GM12801 (cell line): ENCODE measurements at regions not wholly inside any gene's neighbourhood (a gene's known extent, or its start where the extent isn't known, plus 50 kb on each side); places are given as distances from the start of the nearest gene placed in this dataset.

ENCODE experiments used
- TF ChIP-seq, protein P1 (sequence below): IDR thresholded peaks from one replicate; pipeline ENCODE4 v1.5.1; 2011; ENCODE audit warnings: control low read depth; ENCODE audit not compliant: insufficient read length; ENCODE audit errors: extremely low read depth

DNA sequence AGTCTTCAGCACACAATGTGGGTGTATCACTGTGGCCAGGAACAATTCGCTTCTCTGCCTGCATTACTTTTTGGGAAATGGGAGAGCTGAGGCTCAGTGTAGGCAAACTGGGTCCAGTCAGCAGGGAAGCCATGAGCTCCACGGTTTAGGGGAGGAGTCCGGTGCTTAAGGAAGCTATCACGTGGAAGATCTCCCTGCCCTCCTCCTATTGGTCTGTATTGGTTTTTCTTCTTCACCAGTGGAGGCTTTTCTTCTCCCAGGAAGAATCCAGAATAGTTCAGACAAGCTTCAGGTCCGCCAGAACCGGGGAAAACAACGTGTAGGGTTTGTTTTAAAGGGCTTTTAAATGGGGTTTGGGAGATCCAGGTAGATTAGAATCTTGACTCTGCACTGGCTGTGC lies 156.2 kb upstream of the CAMK1G start:
- TF ChIP-seq, protein P1, sequence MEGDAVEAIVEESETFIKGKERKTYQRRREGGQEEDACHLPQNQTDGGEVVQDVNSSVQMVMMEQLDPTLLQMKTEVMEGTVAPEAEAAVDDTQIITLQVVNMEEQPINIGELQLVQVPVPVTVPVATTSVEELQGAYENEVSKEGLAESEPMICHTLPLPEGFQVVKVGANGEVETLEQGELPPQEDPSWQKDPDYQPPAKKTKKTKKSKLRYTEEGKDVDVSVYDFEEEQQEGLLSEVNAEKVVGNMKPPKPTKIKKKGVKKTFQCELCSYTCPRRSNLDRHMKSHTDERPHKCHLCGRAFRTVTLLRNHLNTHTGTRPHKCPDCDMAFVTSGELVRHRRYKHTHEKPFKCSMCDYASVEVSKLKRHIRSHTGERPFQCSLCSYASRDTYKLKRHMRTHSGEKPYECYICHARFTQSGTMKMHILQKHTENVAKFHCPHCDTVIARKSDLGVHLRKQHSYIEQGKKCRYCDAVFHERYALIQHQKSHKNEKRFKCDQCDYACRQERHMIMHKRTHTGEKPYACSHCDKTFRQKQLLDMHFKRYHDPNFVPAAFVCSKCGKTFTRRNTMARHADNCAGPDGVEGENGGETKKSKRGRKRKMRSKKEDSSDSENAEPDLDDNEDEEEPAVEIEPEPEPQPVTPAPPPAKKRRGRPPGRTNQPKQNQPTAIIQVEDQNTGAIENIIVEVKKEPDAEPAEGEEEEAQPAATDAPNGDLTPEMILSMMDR, result no peak

DNA sequence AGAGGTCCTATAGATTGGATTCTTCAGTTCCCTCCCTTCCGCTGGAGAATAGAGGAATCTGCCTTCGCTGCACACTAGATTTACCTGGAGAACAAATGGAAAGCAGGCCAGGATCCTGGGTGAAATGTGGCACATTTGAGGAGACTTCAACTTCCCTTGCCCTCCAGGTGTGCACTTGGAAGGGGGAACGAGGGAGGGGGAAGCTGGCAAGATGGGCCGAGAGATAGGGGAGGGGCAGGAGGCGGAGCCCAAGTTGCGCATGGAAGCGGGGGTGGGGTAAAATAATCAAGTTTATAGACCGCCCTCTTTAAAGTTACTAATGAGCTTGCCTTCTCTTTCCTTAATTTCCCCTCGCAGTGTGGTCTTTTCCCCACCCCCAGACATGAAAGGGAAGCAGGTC lies 155.7 kb upstream of the CAMK1G start:
- TF ChIP-seq, protein P1, result no peak

DNA sequence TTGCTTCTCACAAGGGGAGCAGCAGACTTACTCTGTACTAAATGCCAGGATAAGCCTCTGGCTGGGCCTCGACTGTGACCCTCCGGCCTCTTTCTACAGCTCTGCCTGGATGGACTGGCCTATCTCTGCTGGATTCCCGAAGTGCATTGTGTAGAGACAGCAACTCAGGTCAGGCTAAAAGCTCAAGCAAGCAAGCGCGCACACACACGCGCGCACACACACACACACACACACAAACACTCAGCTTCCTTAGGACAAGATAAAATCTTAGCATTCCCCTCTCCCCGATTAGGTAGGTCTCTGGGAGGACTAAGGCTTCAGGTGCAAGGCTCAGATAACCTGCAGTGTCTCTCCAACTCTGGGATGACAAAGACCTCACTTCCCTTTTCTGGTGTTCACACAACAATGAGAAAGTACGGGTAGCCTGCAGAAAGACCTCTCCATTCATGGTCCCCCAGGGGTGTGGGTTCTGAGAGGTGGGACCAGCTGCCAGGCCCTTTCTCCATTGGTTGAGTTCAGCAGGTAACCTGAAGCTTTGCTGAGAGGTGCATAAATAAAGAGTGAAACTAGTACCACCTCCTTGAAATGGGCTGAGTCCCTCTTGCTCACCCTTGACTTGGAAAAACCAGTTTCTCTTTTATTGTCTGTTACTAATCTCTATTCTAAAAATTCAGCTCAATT lies 155.1 kb upstream of the CAMK1G start:
- TF ChIP-seq, protein P1, result no peak

DNA sequence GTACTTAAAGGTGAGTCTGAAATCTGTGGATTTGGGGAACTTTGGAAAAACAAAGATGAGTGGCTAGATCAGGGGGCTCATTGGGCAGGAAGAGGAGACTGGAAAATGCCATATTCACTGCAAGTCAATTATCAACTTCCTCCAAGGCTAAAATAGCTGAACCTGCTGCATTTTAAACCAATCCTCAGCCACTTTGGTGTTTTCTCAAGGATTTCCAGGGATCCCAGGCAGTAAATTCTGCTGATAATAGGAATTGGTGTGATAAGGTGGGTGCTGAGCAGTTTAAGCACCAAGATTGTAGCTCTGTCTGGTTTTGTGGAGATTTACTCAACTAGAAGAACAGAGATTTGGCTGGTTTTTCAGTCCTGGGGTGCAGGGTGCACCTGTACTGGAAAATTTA lies 153.9 kb upstream of the CAMK1G start:
- TF ChIP-seq, protein P1, result no peak

DNA sequence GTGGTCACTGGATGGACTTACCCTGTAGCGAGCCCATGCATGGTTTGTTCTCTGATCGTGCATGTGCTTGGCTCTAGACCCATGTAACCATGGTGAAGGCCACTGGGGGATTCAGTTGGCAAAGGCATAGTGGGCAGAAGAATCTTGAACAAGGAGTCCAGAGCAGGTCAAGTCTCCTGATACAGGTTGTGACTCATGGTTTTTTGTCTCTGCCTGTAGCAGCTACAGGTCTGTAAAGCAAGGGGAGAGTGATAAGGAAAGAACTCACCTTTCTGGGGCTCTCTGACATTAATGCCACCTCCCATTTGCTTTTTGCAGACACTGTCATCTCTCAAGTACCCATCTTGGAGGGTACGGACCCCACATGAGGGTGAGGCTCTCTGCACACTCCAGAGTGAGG lies 153.4 kb upstream of the CAMK1G start:
- TF ChIP-seq, protein P1, result no peak

DNA sequence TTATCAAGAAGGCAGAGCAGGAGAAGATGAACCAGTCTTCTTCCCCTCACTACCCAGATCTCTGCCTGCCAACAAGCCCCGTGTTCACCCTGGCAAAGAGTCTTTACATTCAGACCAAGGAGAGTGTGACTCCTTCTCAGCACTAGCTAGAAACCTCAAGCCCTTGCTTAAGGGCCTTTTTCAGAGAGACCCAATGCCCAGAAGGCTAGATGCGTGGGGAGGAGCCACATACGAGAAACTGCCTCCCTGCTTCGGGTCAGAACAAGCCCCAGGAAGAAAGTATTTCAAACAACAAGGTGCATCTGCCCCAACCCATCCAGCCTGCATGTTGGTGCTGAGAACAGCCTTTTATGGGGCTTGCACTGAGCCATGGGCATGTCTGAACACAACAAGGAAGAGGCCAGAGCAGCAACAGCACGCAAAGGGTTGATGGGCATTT lies 152.7 kb upstream of the CAMK1G start:
- TF ChIP-seq, protein P1, result no peak

DNA sequence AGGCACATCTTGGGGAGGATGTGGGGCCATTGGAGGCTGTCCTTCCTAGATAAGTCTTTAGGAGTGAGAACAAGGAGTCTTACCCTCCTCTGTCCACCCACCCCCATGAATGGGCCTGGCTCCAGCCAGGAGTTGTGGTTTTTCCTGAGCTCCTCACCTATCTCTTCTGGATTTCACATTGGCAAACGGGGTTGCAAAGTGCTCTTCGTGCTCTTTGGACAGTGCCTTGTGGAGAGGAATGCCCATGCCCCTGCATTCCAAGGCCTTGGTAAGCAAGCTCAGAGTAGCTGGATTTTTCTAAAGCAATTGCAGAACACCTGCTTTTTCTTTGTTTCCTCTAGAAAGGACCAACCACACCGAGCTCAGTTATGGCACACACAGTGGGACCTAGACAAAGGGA lies 152.1 kb upstream of the CAMK1G start:
- TF ChIP-seq, protein P1, result no peak
